GM21367 (cell line): ENCODE measurements at regions not wholly inside any gene's neighbourhood (a gene's known extent, or its start where the extent isn't known, plus 50 kb on each side); places are given as distances from the start of the nearest gene placed in this dataset.
"Not testable (repeated sequence)": the region's sequence is repeated elsewhere in the genome, so short reads cannot be mapped to it uniquely, and the experiment has no call there.

Experiments used
- ATAC-seq: cut with Tn5 transposase; IDR thresholded peaks from one replicate; pipeline ENCODE4 v1.9.1; 2021; ENCODE audit not compliant: unreplicated experiment

- ATAC-seq, result no peak
These were observed 333.6 kb downstream of the ADGRD1 start for GRCh38 chr12:131287015-131287937.

GRCh38 chr12:131287938-131288764 lies 334.4 kb downstream of the ADGRD1 start:
- ATAC-seq, result no peak

- ATAC-seq, result not testable (repeated sequence)
These were observed 335.3 kb downstream of the ADGRD1 start for GRCh38 chr12:131288765-131289695.

- ATAC-seq, result not testable (repeated sequence)
These were observed 336.1 kb downstream of the ADGRD1 start for GRCh38 chr12:131289807-131290206.

GRCh38 chr12:131290255-131290959 lies 336.7 kb downstream of the ADGRD1 start:
- ATAC-seq, result no peak

GRCh38 chr12:131293071-131294015 lies 339.6 kb downstream of the ADGRD1 start:
- ATAC-seq, result not testable (repeated sequence)

GRCh38 chr12:131294716-131295115 lies 341.0 kb downstream of the ADGRD1 start:
- not testable (repeated sequence) for ATAC-seq

GRCh38 chr12:131295117-131295516 lies 341.4 kb downstream of the ADGRD1 start:
- ATAC-seq, result not testable (repeated sequence)

- ATAC-seq, result not testable (repeated sequence)
These were observed 341.9 kb downstream of the ADGRD1 start for GRCh38 chr12:131295559-131295958.

- ATAC-seq, result not testable (repeated sequence)
These were observed 342.4 kb downstream of the ADGRD1 start for GRCh38 chr12:131296136-131296535.

- ATAC-seq, result not testable (repeated sequence)
These were observed 342.9 kb downstream of the ADGRD1 start for GRCh38 chr12:131296651-131297050.

GRCh38 chr12:131298526-131299369 lies 345.0 kb downstream of the ADGRD1 start:
- ATAC-seq, result not testable (repeated sequence)

- ATAC-seq, result not testable (repeated sequence)
These were observed 345.6 kb downstream of the ADGRD1 start for GRCh38 chr12:131299370-131299701.

- ATAC-seq, result not testable (repeated sequence)
These were observed 349.9 kb downstream of the ADGRD1 start for GRCh38 chr12:131303576-131303975.

GRCh38 chr12:131304642-131305041 lies 350.9 kb downstream of the ADGRD1 start:
- ATAC-seq, result not testable (repeated sequence)

- no peak for ATAC-seq
These were observed 356.0 kb downstream of the ADGRD1 start for GRCh38 chr12:131309700-131310099.

GRCh38 chr12:131310227-131310969 lies 356.7 kb downstream of the ADGRD1 start:
- not testable (repeated sequence) for ATAC-seq
